ENCODE measurements at regions not wholly inside any gene's neighbourhood (a gene's known extent, or its start where the extent isn't known, plus 50 kb on each side); places are given as distances from the start of the nearest gene placed in this dataset.

DNA sequence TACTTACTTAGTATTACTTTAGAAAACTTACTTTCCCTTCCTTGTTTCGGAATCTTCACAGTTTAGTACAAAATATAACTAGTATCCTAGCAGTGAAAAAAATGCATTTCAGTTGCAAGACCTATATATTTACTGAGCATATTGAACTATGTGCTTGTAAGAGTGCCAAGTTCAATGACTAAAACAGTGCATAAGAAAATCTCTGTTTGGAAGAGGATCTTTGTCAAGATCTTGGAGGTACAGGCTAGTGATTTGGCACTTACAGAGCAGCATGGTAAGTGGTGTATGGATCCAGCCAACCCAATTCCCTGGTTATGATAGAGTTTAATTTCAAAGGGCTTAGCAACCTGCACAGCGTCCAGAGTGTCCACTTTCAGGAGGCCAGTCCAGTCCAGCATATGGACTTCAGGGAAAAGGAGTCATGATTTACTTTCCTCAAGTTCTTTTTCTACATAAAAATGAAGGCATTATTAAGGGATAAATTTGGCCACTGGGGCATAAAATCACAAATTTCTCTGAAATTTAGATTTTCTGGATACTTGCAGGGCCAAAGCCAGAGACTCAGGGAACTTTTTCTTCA is 625.8 kb upstream of the BCHE start:
- no peaks in the 10 kb centered on the region for H3K4me1 ChIP-seq (ENCODE audit: control insufficient read depth in 2 of 3, insufficient read depth in 2 of 3, low read depth in 1 of 3, low read length in 3 of 3)
- no peak overlapping the region for H3K4me3 ChIP-seq (ENCODE audit: low read length in 3 of 3)
- FAIRE-seq (no peak), DNase-seq (no peak)
- TF ChIP-seq, protein P1, sequence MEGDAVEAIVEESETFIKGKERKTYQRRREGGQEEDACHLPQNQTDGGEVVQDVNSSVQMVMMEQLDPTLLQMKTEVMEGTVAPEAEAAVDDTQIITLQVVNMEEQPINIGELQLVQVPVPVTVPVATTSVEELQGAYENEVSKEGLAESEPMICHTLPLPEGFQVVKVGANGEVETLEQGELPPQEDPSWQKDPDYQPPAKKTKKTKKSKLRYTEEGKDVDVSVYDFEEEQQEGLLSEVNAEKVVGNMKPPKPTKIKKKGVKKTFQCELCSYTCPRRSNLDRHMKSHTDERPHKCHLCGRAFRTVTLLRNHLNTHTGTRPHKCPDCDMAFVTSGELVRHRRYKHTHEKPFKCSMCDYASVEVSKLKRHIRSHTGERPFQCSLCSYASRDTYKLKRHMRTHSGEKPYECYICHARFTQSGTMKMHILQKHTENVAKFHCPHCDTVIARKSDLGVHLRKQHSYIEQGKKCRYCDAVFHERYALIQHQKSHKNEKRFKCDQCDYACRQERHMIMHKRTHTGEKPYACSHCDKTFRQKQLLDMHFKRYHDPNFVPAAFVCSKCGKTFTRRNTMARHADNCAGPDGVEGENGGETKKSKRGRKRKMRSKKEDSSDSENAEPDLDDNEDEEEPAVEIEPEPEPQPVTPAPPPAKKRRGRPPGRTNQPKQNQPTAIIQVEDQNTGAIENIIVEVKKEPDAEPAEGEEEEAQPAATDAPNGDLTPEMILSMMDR (IDR thresholded peaks at IDR 0.05; ENCODE audit: borderline replicate concordance, extremely low read depth, insufficient read depth), result no peak
- no peak overlapping the region for H3K9ac ChIP-seq (ENCODE audit: low read length in 3 of 3)
- H3K27me3 ChIP-seq (ENCODE audit: control insufficient read depth, insufficient read depth, low read length), result no peaks in the 10 kb centered on the region
- H3K9me3 ChIP-seq (ENCODE audit: control insufficient read depth in 2 of 3, insufficient read depth in 1 of 3, low read length in 3 of 3), result no peaks in the 10 kb centered on the region
- no peak overlapping the region for H3K27ac ChIP-seq (ENCODE audit: low read depth in 2 of 2, low read length in 2 of 2)
- intact Hi-C loops (cut with DNase I), result no loop called here
- no peaks in the 10 kb centered on the region for H3K36me3 ChIP-seq (ENCODE audit: control insufficient read depth in 2 of 3, insufficient read depth in 3 of 3, low read length in 3 of 3)

DNA sequence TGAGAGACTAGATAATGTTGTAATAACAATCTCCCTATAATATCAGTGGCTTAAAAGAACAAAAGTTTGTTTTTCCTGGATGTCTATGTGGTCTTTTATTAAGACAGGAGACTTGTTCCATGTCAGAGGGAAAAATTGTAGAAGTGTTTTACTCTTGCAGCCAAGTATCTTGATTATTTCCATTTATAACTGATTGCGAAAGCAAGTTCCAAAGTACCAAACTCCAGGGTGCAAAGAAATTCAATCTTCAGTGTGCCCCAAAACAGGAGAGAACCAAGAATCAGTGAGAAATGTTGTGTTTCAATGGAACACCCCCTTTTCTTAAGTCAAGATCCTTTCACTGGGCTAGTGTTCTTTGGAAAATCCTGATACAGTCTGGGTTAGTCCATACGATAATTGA is 624.4 kb upstream of the BCHE start:
- no peaks in the 10 kb centered on the region for H3K4me1 ChIP-seq (ENCODE audit: control insufficient read depth in 2 of 3, insufficient read depth in 2 of 3, low read depth in 1 of 3, low read length in 3 of 3)
- intact Hi-C loops (cut with DNase I), result no loop called here
- no peaks in the 10 kb centered on the region for H3K27me3 ChIP-seq (ENCODE audit: control insufficient read depth, insufficient read depth, low read length)
- DNase-seq (no peak), FAIRE-seq (no peak)
- no peaks in the 10 kb centered on the region for H3K9me3 ChIP-seq (ENCODE audit: control insufficient read depth in 2 of 3, insufficient read depth in 1 of 3, low read length in 3 of 3)
- TF ChIP-seq, protein P1 (IDR thresholded peaks at IDR 0.05; ENCODE audit: borderline replicate concordance, extremely low read depth, insufficient read depth), result no peak
- no peak overlapping the region for H3K4me3 ChIP-seq (ENCODE audit: low read length in 3 of 3)
- H3K9ac ChIP-seq (ENCODE audit: low read length in 3 of 3), result no peak overlapping the region
- H3K36me3 ChIP-seq (ENCODE audit: control insufficient read depth in 2 of 3, insufficient read depth in 3 of 3, low read length in 3 of 3), result no peaks in the 10 kb centered on the region
- no peak overlapping the region for H3K27ac ChIP-seq (ENCODE audit: low read depth in 2 of 2, low read length in 2 of 2)

DNA sequence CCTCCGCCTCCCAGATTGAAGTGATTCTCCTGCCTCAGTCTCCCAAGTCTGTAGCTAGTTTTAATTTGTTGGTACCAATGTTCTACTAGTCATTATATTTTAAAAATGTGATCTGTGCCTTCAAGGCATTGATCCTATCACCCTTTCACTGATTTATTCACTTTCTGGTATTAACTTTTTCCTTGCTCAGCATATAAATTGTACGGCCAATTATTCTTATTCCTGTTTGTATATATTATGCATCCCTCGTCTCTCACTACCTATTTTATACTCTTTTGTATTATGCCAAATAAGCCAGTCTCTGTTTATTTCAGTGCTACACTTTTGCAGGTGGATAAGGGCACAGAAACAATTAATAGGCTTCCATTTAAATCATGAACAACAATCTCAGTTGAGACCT is 620.2 kb upstream of the BCHE start:
- TF ChIP-seq, protein P1 (IDR thresholded peaks at IDR 0.05; ENCODE audit: borderline replicate concordance, extremely low read depth, insufficient read depth), result no peak
- intact Hi-C loops (cut with DNase I), result no loop called here
- DNase-seq (no peak), FAIRE-seq (no peak)
- Histone ChIP-seq H3K4me3 (ENCODE audit: low read length in 3 of 3) (no peak overlapping the region), H3K36me3 (ENCODE audit: control insufficient read depth in 2 of 3, insufficient read depth in 3 of 3, low read length in 3 of 3) (no peaks in the 10 kb centered on the region), H3K4me1 (ENCODE audit: control insufficient read depth in 2 of 3, insufficient read depth in 2 of 3, low read depth in 1 of 3, low read length in 3 of 3) (no peaks in the 10 kb centered on the region), H3K27me3 (ENCODE audit: control insufficient read depth, insufficient read depth, low read length) (no peaks in the 10 kb centered on the region), H3K9ac (ENCODE audit: low read length in 3 of 3) (no peak overlapping the region), H3K9me3 (ENCODE audit: control insufficient read depth in 2 of 3, insufficient read depth in 1 of 3, low read length in 3 of 3) (no peaks in the 10 kb centered on the region), H3K27ac (ENCODE audit: low read depth in 2 of 2, low read length in 2 of 2) (no peak overlapping the region)

DNA sequence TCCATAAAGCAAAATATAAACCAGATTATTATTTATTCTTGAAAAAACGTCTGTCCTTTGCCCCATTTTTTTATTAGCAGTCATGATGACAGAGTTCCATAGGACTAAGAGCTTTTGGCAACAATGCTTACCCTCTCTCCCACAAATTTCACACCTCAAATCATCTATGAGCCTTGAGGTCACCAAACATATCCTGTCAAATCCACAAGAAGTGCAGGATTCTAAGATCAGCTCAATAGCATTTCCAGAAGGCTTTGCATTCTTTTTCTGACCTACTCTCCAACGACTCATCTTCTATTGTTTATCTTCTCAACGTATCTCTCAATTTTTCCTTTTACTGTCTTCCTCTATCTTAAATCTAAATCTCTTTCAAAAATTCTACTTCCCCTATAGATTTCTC is 619.1 kb upstream of the BCHE start:
- intact Hi-C loops (cut with DNase I), result no loop called here
- H3K4me3 ChIP-seq (ENCODE audit: low read length in 3 of 3), result no peak overlapping the region
- no peak for FAIRE-seq
- no peaks in the 10 kb centered on the region for H3K9me3 ChIP-seq (ENCODE audit: control insufficient read depth in 2 of 3, insufficient read depth in 1 of 3, low read length in 3 of 3)
- no peaks in the 10 kb centered on the region for H3K27me3 ChIP-seq (ENCODE audit: control insufficient read depth, insufficient read depth, low read length)
- no peaks in the 10 kb centered on the region for H3K36me3 ChIP-seq (ENCODE audit: control insufficient read depth in 2 of 3, insufficient read depth in 3 of 3, low read length in 3 of 3)
- no peak overlapping the region for H3K27ac ChIP-seq (ENCODE audit: low read depth in 2 of 2, low read length in 2 of 2)
- no peaks in the 10 kb centered on the region for H3K4me1 ChIP-seq (ENCODE audit: control insufficient read depth in 2 of 3, insufficient read depth in 2 of 3, low read depth in 1 of 3, low read length in 3 of 3)
- TF ChIP-seq, protein P1 (IDR thresholded peaks at IDR 0.05; ENCODE audit: borderline replicate concordance, extremely low read depth, insufficient read depth), result no peak
- no peak for DNase-seq
- H3K9ac ChIP-seq (ENCODE audit: low read length in 3 of 3), result no peak overlapping the region
